HG02884 (cell line): ENCODE measurements at regions not wholly inside any gene's neighbourhood (a gene's known extent, or its start where the extent isn't known, plus 50 kb on each side); places are given as distances from the start of the nearest gene placed in this dataset.
"Not testable (repeated sequence)": the region's sequence is repeated elsewhere in the genome, so short reads cannot be mapped to it uniquely, and the experiment has no call there.

Experiments
- ATAC-seq: cut with Tn5 transposase; IDR thresholded peaks from one replicate; pipeline ENCODE4 v1.9.1; 2021; ENCODE audit warnings: mild to moderate bottlenecking, moderate library complexity; ENCODE audit not compliant: unreplicated experiment

DNA sequence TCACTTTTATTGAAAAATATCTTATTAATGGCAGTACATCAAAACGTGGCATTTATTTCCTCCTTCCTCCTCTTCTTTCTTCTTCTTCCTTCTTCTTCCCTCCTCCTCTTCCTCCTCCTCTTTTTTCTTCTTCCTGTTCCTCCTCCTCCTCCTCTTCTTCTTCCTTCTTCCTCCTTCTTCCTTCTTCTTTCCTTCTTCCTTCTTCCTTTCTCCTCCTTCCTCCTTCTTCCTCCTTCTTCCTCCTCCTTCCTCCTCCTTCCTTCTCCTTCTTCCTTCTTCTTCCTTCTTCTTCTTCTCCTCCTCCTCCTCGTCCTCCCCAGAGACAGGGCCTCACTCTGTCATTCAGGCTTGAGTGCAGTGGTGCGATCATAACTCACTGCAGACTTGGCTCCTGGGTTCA is 457.2 kb downstream of the AEBP2 start:
- ATAC-seq: no peak

GRCh38 chr12:19897900-19898408 is 458.7 kb downstream of the AEBP2 start:
- ATAC-seq: no peak

DNA sequence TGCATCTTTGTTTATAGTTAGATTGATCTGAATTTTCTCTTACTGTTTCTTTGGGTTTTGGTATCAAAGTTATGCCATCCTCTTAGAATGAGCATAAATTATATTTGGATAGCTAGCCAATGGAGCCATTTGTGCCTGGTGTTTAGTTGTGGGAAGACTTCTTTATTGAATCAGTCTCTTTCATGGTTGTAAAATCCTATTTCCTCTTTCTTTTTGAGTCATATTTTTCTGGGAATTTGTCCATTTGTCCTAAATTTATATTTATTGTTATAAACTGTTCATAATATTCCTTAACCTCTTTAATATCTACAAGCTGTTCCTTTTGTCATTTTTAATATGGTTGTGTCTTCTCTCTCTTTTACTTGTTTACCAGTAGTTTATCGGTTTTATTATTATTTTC is 462.5 kb downstream of the AEBP2 start:
- no peak for ATAC-seq

GRCh38 chr12:19904819-19905218 is 463.5 kb upstream of the PDE3A start:
- no peak for ATAC-seq

- ATAC-seq: no peak
Observed at GRCh38 chr12:19908830-19909229, 459.5 kb upstream of the PDE3A start.

GRCh38 chr12:19909418-19909817 is 458.9 kb upstream of the PDE3A start:
- no peak for ATAC-seq

DNA sequence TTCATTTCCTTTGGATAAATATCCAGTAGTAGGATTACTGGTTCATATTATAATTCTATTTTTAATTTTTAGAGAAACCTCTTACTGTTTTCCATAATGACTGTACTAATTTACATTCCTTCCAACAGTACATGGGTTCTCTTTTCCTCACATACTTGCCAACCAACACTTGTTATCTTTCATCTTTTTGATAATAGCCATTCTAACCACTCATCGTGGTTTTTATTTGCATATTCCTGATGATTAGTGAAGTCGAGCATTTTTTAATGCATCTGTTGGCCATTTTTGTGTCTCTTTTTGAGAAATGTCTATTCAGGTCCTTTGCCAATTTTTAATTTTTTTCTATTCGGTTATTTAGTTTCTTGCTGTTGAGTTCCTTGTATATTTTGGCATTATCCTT is 457.7 kb upstream of the PDE3A start:
- ATAC-seq: no peak

DNA sequence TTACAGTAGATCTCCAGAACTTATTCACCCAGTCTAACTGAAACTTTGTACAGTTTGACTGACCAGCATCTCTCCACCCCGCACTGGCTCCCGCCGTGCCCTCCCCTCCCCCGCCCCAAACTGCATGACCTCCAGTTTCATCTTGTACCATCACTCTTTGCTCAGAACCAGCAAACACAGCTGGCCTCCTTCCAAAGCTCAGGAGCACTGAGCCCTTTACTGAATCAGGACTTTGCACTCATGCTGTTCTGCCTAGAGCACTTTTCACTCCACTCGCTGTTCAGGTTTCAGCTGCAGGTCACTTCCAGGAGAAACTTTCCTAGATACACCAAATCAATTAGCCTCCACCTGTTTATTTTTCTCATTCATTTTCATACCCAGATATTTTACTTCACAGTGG is 455.3 kb upstream of the PDE3A start:
- ATAC-seq: no peak

DNA sequence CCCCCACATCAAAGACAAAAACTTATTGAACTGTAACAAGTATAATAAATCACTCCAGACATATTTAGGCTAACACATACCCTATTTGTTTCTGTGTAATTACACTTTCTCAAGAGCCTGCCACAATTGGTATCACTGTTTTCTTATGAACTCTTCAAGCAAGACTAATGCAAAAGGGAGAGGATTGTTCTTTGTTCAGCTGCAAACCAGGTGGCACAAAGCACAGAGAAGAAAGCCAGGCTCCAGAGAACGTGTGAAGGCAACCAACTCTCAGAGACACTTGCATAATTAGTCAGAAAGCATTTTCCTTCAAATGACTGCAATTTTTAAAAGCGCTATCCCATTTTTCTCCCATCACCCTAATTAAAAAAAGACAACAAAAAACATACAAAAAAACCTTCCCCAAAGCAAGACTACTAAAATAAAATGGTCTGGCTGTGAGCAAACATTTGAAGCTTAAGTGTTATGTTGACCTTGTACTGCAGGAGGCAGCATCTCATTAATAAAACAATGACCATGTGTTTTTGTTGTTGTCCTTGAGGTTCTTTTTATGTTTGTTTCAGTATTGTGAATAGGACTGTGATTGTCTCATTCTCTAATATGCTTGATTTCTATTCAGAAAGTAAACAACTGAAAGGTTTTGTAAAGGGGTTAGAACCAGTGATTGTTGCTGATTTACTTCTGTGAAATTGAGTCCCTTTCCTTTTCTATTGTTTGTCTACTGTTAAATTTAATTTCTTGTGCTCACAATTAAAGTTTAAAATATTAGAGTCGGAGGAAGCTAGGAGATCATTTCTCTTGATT is 452.7 kb upstream of the PDE3A start:
- no peak for ATAC-seq

DNA sequence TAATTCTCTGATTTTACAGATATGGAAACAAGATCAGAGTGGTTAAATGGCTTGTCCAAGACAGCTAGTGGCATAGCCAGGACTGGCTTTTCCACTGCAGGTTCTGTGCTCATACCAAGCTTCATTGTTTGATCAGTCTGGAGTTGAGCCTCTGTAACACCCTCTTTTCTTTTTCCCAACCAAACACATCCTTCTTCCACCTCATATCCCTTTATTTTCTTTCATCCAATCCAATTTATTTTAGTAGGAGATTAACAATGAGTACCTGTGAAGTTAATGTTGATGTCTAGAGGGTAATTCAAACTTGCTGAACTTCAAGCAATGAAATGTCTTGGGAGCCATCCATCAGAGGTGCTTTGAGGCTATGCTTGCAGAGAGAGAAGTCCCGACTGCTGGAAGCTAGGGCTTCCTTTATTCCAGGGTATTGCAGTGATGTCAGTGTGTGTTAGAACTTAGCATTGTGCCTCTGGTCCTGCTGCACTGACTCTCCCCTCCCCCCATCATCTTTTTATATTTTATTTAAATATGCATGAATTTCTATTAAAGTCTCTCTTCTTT is 452.1 kb upstream of the PDE3A start:
- ATAC-seq: no peak

GRCh38 chr12:19916974-19917373 is 451.4 kb upstream of the PDE3A start:
- no peak for ATAC-seq

DNA sequence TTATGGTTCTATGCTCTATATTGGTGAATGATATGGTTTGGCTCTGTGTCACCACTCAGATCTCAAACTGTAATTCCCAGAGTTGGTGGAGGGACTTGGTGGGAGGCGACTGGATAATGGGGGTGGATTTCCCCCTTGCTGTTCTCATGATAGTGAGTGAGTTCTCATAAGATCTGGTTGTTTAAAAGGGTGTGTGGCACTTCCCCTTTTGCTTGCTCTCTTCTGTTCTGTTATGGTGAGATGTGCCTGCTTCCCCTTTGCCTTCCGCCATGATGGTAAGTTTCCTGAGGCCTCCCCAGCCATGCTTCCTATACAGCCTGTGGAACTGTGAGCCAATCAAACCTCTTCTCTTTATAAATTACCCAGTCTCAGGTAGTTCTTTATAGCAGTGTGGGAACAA is 446.6 kb upstream of the PDE3A start:
- not testable (repeated sequence) for ATAC-seq

DNA sequence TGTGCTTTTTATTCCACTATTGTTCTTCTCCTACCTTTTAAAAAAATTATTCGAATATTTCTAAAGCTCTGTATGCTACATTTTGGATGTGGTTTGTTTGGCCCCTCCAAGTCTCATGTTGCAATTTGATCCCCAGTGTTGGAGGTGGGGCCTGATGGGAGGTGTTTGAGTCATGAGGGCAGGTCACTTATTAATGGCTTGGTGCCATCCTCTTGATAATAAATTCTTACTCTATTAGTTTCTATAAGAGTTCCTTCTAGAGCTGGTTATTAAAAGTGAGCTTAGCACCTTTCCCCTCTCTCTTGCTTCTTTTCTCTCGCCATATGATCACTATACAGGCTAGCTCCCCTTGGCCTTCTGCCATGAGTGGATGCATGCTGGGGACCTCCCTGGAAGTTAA is 445.6 kb upstream of the PDE3A start:
- ATAC-seq: no peak

DNA sequence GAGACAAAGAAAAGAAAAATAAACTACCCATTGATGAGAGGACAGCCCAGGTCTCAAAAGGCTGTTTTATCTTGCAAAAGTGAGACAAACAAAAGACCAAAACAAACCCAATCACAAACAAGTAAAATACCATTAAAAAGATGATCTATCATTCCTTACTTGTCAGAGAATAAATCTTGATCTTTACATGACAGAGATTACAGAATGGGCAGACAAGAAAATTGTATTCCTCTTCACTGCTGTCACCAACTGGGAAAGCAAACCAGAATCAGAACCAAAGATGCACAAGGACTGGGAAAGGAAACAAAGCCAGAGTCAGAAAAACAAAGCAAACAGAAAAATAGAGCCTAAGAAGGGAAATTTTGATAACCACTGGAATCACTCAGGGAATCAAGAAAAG is 444.0 kb upstream of the PDE3A start:
- ATAC-seq: no peak

- ATAC-seq: no peak
Observed at GRCh38 chr12:19925841-19926240, 442.5 kb upstream of the PDE3A start.

GRCh38 chr12:19926266-19926665 is 442.1 kb upstream of the PDE3A start:
- no peak for ATAC-seq

DNA sequence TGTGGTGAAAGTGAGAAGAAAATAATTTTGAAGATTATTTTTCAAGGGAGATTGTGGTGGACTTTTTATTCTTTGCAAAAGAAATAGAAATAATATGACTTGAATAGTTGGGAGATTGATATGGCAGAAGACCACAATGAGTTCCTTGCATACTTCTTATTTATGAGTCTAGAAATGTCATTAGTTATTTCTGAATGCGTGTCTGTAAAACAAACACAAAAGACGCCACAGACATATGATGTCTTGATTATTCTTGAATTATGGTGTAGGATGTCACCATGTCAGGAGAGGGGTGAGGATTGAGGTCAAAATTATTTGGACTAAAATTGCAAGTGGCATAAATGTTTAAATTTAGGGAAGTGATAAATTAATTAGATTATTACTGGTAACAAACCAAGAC is 440.7 kb upstream of the PDE3A start:
- ATAC-seq: no peak

DNA sequence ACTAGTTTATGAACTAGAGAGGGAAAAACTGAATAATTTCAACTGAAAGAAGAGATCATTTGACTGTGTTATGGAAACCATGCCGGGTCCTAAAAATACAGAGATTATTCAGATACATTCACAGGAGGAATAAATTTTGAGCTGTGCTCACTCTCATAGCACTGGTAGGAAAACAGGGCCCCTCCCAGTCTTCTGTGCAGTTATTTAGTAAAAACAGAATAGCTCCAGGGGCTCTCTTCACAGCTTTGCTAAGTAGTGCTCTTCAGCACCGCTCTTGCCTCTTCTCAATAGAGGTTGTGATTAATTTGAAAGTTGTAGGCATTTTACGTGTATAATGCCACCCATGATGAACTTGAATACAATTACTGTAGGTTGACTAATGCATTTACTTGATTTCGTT is 435.9 kb upstream of the PDE3A start:
- no peak for ATAC-seq

GRCh38 chr12:19933924-19934323 is 434.4 kb upstream of the PDE3A start:
- no peak for ATAC-seq

GRCh38 chr12:19937161-19937560 is 431.2 kb upstream of the PDE3A start:
- ATAC-seq: no peak

DNA sequence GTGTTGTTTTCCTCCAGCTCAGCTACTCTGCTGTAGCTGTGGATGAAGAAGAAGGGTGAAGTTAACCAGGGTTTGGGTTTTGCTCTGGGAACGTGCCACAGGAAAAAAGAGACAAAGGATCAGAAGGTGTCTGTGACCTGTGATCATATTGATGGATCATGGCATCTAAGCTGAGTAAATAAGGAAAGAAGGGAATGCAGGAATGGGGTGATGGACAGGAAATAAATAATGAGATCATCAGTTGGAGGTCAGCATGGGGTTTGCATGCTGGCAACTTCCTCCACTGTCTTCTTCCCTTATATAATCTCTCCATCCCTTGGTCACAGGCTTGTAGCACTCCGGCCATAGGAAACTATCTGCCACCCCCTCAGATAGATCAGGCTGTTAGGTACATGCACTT is 430.3 kb upstream of the PDE3A start:
- no peak for ATAC-seq

DNA sequence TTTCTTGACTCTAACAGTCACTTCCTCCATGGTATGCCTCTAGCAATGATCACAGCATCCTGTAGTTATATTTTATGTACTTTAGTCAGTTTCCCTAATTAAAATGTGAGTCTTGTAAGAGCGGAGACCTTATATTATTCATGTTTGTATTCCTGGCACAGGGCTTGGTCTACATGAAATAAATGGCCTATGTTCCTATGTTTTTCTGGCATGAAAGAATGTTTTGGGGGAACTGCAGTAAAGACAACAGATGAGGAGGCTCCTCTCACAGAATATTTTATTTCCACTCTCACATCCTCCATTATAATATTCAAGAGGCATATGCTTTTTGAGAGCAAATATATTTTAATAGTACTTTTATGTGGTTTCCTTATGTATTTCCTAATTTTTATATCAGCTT is 429.8 kb upstream of the PDE3A start:
- no peak for ATAC-seq

GRCh38 chr12:19940267-19940666 is 428.1 kb upstream of the PDE3A start:
- ATAC-seq: no peak
